Panc1 (cell line): ENCODE measurements at regions not wholly inside any gene's neighbourhood (a gene's known extent, or its start where the extent isn't known, plus 50 kb on each side); places are given as distances from the start of the nearest gene placed in this dataset.

Experiments
- ATAC-seq: fragments of 200-7000 bp; cut with Tn5 transposase; 2 replicates; pipeline ENCODE4 v1.9.1; 2020; ENCODE audit warnings: mild to moderate bottlenecking, moderate library complexity
- BruUV-seq: library from RNA; stranded (reverse); fragments of 400-500 nt; replicated peaks from 2 replicates; lab custom pipeline; 2021; lab: Mats Ljungman, UMichigan
- CTCF ChIA-PET: fragments of 300-600 bp; sonication (Branson Sonifier 250); formaldehyde crosslinking; loops from one replicate; lab custom pipeline; 2022; ENCODE audit warnings: antibody characterized with exemption; lab: Charles Lee
- POLR2A ChIA-PET: fragments of 300-600 bp; sonication (Branson Sonifier 250); formaldehyde crosslinking; loops from one replicate; lab custom pipeline; 2022; ENCODE audit warnings: antibody characterized with exemption; lab: Charles Lee
- DNase-seq: peaks from one replicate; pipeline ENCODE4 v3.0.0-alpha.2; 2010; ENCODE audit warnings: low read depth, low spot score
- H3K27ac ChIP-seq: 2 replicates; pipeline ENCODE4 v1.5.1; 2011; ENCODE audit warnings: mild to moderate bottlenecking, low read length, inconsistent platforms
- H3K27me3 ChIP-seq: fragments of 200-500 bp; sonication (Bioruptor generic); 2 replicates; pipeline ENCODE4 v1.6.0; 2014; ENCODE audit warnings: low read length, inconsistent platforms; ENCODE audit not compliant: control insufficient read depth, insufficient read depth
- H3K36me3 ChIP-seq: fragments of 200-500 bp; sonication (Bioruptor generic); 2 replicates; pipeline ENCODE4 v1.5.1; 2014; ENCODE audit warnings: inconsistent platforms, mild to moderate bottlenecking, low read length, moderate library complexity; ENCODE audit not compliant: control insufficient read depth, insufficient read depth
- H3K4me1 ChIP-seq: 2 replicates; pipeline ENCODE4 v1.5.1; 2011; ENCODE audit warnings: inconsistent platforms, mild to moderate bottlenecking, low read length, moderate library complexity; ENCODE audit not compliant: control insufficient read depth, insufficient read depth
- H3K4me3 ChIP-seq, 2 experiments: 2 replicates each; pipeline ENCODE4 v1.5.1; 2011 to 2012; ENCODE audit warnings: low read depth in 2 of 2, low read length in 2 of 2, mild to moderate bottlenecking in 2 of 2, inconsistent platforms in 1 of 2, moderate library complexity in 1 of 2
- H3K9me3 ChIP-seq: fragments of 200-500 bp; sonication (Bioruptor generic); 2 replicates; pipeline ENCODE4 v1.5.1; 2014; ENCODE audit warnings: low read depth, mild to moderate bottlenecking, inconsistent platforms, low read length, moderate library complexity; ENCODE audit not compliant: control insufficient read depth, insufficient read depth
- CTCF ChIP-seq: fragments of 450-650 bp; IDR thresholded peaks from 2 replicates; pipeline ENCODE4 v1.5.1; 2017; ENCODE audit warnings: mild to moderate bottlenecking
- POLR2AphosphoS5 ChIP-seq: IDR thresholded peaks from 2 replicates; pipeline ENCODE4 v1.6.1; 2012; ENCODE audit warnings: mild to moderate bottlenecking, low read depth, low read length, moderate library complexity
- REST ChIP-seq, 2 experiments: IDR thresholded peaks; 2 replicates each; pipeline ENCODE4 v1.6.1; 2011 to 2012; ENCODE audit warnings: low read depth in 2 of 2, control low read depth in 1 of 2, low read length in 1 of 2, mild to moderate bottlenecking in 1 of 2, moderate library complexity in 1 of 2; ENCODE audit not compliant: insufficient read depth in 1 of 2
- SIN3A ChIP-seq: IDR thresholded peaks from 2 replicates; pipeline ENCODE4 v1.6.1; 2012; ENCODE audit warnings: low read depth, mild to moderate bottlenecking, low read length, moderate library complexity, borderline replicate concordance; ENCODE audit not compliant: insufficient read depth
- TCF7L2 ChIP-seq: IDR thresholded peaks from 2 replicates; pipeline ENCODE4 v1.6.1; 2011; ENCODE audit warnings: mild to moderate bottlenecking, low read depth, low read length, inconsistent platforms
- in situ Hi-C: cut with HindIII; loops from 2 replicates; pipeline ENCODE4 v1.10.0; 2016; ENCODE audit warnings: low sequenced_read_pairs, low pct_unique_long_range_greater_than_20kb
- intact Hi-C: fragments of 100-400 bp; cut with micrococcal nuclease; formaldehyde crosslinking; loops from one replicate; pipeline ENCODE4 v1.10.0; 2022; ENCODE audit not compliant: unreplicated experiment

- ChIA-PET POLR2A (no interaction called here), CTCF (no interaction called here)
- no peak for DNase-seq
- no peak overlapping the region for H3K4me3 ChIP-seq
- H3K27me3 ChIP-seq, result no peaks in the 10 kb centered on the region
- H3K4me1 ChIP-seq, result no peaks in the 10 kb centered on the region
- TF ChIP-seq TCF7L2 (no peak), POLR2AphosphoS5 (no peak), REST (IDR thresholded peaks at IDR 0.05; ENCODE audit: insufficient read depth in 1 of 2, low read depth in 2 of 2, low read length in 1 of 2) (no peak), CTCF (no peak), SIN3A (no peak)
- H3K36me3 ChIP-seq, result no peaks in the 10 kb centered on the region
- no TSS peak for BruUV-seq
- intact Hi-C loops (no loop called here), in situ Hi-C loops (no loop called here)
- H3K9me3 ChIP-seq, result no peaks in the 10 kb centered on the region
- no peak for ATAC-seq
- no peak overlapping the region for H3K27ac ChIP-seq
These were observed 190.4 kb upstream of the CDH5 start for GRCh38 chr16:66176111-66176510.

DNA sequence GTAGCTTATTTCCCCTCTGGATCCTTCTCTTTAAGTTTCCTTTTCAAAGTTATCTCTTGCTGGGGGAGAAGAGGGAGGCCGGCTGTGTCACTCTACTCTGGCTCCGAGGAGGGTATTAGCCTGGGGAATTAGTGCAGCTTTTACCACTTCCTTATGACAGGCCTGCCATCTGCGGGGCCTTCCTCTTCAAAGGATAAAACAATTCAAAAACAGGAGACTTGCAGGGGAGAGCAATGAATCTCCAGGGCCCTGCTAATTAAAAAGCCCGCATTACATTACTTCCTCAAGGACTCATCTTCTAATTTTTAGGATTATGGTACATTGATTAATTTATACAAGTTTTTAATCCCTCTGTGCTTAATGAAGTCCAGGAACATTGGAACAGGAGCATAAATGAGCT lies 190.9 kb upstream of the CDH5 start:
- BruUV-seq, result no TSS peak
- POLR2A ChIA-PET, result no interaction called here
- intact Hi-C loops, result no loop called here

More for the DNA sequence above, 190.9 kb upstream of the CDH5 start:
- H3K4me1 ChIP-seq, result no peaks in the 10 kb centered on the region
- ATAC-seq (no peak), DNase-seq (no peak)
- H3K36me3 ChIP-seq, result no peaks in the 10 kb centered on the region
- no peak overlapping the region for H3K4me3 ChIP-seq
- TF ChIP-seq REST (IDR thresholded peaks at IDR 0.05; ENCODE audit: insufficient read depth in 1 of 2, low read depth in 2 of 2, low read length in 1 of 2) (no peak), POLR2AphosphoS5 (no peak), SIN3A (no peak), TCF7L2 (no peak), CTCF (no peak)
- H3K27ac ChIP-seq, result no peak overlapping the region
- no peaks in the 10 kb centered on the region for H3K9me3 ChIP-seq
- CTCF ChIA-PET, result no interaction called here
- in situ Hi-C loops, result no loop called here
- no peaks in the 10 kb centered on the region for H3K27me3 ChIP-seq
